GM19455 (cell line): ENCODE measurements at regions not wholly inside any gene's neighbourhood (a gene's known extent, or its start where the extent isn't known, plus 50 kb on each side); places are given as distances from the start of the nearest gene placed in this dataset.
"Not testable (repeated sequence)": the region's sequence is repeated elsewhere in the genome, so short reads cannot be mapped to it uniquely, and the experiment has no call there.

Experiments
- ATAC-seq: cut with Tn5 transposase; IDR thresholded peaks from one replicate; pipeline ENCODE4 v1.9.1; 2021; ENCODE audit not compliant: unreplicated experiment

DNA sequence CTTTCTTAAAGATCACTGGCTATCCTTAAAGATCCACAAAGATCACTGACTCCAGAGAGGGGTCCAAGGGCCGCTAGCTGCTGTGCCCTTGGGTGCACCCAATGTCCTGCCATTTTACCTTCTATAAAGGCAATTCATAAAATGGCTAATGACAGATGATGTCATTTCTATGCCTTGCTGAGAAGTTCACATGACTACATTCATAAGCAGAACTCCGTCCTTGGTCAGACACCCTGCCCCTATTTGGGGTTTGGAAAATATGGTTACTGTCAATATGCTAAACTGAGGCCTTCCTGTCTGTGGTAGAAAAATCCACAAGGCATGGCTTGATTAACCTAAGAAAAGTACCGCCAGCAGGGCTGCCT lies 60.9 kb upstream of the BMAL1 start:
- no peak for ATAC-seq

DNA sequence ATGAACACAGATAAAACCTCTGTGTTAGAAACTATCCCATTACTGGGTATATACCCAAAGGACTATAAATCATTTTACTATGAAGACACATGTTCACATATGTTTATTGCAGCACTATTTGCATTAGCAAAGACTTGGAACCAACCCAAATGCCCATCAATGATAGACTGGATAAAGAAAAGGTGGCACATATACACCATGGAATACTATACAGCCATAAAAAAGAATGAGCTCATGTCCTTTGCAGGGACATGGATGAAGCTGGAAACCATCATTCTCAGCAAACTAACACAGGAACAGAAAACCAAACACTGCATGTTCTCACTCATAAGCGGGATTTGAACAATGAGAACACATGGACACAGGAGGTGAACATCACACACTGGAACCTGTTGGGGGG lies 58.9 kb upstream of the BMAL1 start:
- not testable (repeated sequence) for ATAC-seq

DNA sequence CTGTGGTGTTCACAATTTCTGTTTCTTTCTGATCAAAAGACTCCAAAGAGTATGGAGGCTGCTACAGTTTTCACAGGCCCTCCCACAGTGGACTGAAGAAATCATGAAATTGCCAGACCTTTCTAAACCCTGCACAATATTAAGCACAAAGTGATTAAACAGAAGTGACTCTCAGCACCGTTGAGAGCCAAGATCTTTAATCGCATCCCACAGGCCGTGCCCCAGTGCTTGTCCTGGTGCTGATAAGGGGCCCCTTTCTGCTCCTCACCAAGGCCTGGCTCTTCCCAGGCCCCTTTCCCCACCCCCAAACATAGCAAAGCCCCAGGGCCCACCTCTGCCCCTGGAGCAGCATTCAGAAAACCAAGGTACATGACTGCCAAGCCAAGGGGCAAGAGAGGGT lies 57.4 kb upstream of the BMAL1 start:
- no peak for ATAC-seq

DNA sequence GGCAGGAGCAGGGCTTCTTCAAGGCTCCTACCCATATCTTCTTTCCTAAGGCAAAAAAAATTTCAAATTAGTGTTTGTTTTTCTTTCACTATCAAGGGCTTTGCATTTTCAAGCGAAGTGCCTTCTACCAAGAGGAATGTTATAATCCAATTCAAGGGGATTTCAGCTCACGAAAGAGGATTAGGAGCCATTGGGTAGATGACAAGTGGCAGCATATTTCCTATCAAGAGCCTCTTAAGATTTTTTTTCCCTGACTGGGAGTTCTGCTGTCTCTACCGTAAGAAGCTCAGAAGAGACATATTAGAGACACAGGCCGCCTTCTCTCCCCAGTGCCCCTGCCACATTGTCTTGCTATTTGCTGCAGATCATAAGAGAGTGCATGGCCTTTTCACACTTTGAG lies 55.9 kb upstream of the BMAL1 start:
- ATAC-seq = no peak

DNA sequence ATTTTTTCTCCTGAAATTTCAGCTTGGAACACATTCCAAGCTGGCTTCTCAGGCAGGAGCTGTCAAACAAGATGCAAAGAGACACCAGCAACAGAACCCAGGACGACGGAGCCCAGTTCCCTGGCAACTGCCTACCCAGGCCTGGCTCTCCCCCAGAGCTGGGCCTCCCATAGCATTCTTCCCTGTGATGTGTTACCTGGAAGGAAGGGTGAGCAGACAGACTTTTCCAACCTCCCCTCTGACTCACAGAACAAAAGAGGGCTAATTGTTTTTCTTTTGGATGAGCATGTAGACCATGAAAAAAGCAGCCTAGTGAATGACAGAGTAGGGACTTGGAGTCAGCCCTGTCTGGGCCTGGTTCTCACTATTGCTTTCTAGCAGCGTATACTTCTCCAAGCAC lies 55.3 kb upstream of the BMAL1 start:
- ATAC-seq = no peak

DNA sequence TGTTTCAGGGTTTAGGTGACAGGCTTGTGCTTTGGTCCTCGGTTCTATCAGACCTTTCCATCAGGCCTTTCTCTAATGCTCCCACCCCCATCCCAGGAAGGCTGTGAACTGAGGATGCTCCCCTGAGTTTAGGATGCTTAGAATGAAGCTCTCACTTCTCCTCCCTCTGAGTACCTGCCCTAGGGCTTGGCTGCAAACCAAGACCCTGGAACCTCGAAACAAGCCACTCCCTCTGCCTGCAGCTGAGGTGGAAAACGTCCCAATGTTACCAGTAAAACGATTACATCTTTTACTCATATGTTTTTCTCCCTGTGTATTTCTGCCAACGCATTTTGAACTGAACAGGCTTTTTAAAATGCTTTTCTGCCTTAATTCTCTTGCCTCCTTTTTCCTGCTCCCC lies 54.5 kb upstream of the BMAL1 start:
- no peak for ATAC-seq

DNA sequence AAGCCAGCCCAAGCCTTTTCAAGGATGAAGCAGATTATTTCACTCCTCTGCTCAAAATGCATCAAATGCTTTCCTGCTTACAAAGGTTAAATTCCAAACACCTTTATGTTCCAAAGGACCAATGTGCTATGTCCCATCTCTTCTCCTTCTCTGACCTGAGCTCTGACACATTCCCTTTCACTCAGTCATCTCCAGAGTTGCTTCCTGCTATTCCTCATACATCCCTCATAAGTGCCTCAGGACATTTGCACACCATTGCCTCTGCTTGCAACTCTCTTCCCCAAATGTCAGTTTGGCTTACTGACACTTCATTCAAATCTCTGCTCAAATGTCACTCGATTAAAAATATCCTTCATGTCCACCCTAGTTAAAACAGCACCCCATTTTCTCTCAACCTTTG lies 53.3 kb upstream of the BMAL1 start:
- no peak for ATAC-seq

DNA sequence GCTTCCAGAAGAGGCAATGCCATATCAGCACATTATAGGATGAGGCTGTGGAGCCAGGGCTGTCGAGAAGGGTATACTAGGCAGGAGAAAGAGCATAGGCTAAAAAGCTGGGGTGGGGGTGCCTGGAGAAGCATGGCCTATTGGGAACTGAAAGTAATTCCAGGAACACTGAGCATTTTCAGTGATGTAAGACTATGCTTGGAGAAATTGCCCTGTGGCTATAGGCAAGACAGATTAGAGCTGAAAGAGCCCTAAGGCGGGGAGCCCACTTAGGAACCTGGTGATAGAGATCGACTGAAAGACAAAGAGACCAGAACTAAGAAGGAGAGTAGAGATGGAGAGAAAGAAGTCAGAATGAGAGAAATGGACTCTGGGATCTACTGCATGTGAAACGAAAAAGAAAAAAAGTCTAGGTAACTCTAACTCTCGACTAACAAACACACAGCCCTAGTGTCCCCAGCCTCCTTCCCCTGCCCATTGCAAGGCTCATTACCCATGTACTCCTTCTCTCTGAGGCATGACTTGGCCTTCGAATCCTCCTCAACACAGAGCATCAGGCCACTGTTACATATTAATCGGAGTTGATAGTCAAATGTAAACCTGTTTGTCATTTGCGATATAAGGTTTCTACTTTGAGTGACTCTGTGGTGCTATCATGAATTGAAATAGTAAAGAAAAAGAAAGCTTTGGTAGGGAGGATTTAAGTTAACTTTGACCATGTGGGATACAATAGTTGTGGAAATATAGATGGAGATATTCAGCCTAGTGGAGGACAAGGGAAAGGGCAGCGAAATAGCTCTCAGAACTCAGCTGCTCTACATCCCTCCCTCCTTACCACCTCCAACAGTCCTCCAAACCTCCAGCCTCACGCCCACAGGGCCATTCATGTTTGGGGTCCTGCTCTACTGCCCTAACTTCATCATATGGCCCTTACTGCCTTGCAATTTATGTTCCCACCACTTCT lies 52.3 kb upstream of the BMAL1 start:
- ATAC-seq = no peak

DNA sequence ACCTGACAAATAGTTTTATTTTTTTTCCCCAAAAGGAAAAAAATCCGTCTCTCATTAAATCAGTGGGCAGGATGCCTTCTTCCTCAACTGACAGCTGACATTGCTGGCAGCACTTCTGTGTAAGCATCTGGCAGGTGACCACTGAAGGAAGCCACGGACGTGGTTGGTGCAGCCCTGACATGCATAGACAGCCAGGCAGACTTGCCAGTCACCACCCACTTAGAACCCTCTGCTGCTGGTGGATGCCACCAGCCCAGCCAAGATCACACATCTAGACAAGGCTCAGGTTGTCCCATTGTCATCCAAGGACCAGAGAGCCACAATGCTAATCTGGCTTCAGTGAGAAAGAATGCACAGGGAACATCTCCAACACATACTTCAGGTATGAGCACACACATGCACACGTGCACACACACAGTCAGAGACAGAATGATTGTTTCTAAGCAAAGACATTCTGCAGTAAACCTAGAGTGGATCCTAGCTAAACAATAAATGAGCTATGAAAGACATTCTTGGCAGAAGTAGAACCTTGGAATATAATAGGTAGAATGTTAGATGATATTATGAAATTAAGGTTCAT lies 49.8 kb upstream of the BMAL1 start:
- ATAC-seq = no peak
